NCI-H146 (cell line): ENCODE measurements at regions not wholly inside any gene's neighbourhood (a gene's known extent, or its start where the extent isn't known, plus 50 kb on each side); places are given as distances from the start of the nearest gene placed in this dataset.

Experiments
- DNase-seq: peaks from one replicate; lab custom pipeline; 2025; lab: John Stamatoyannopoulos, UW

DNA sequence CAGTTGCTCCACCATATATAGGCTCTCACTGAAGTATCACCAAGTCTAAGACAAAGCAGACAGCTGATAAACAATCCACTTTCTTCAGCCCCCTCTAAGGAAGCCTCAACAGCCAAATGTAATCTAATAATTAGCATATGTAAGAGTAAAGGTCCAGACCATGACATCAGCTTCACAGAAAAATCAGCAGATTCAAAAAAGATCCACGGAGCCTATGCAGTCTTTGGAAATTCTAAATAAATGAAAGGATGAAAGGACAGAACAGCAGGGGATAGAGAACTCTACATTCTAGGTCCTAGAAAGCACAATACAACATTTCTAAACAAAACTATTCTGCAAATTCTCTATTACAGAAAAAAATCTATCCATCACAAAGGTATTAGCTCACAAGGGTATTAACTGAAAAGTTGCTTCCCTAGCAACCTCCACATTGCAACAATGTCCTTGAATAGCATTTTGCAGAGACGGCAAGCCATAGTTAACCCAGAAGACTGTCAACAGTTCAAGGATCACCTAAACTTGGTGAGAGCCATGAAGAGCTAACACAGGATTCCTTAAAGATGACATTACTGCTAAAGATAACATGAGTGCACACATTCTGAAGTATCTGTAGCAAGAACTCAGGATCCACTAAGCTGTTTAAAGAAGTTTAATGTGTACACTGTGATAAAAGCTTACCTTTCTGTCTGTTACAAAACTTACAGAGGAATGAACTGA lies 74.3 kb downstream of the SIPA1L2 start:
- DNase-seq, result no peak

DNA sequence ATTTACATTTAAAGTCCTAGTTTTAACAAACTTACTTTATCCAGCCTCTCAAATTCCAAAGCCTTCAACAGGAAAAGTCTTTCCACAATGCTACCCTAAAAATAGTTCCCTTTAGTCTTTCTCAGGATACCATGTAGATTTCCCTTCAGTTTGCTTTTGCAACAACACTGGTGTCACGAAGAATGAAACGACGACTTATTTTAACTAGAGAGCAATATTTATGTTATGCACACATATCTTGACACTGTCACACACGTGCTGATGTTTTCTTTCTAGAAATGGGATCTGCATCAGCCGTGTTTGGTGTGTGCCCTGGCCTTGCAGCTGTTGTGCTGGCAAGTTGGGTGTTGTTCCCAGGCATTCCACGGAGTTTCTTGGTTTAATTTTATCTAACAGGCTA lies 75.5 kb downstream of the SIPA1L2 start:
- DNase-seq, result no peak

DNA sequence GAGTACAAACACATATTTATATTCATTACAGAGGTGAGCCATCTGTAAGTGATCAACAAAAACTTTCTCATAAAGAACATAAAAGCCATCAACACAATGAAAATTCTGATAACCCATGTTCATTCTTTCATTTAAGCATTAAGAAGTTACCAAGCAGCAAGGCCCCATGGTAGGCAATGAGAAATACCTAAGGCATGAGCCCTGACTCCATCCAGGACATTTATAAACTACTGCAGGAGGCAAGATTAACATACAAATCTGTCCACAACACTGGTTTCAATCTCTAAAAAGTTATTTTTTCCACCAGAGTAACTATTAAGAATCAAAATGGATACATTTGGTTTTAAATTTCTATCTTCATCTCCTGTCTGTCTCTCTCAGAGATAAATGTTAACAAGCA lies 76.1 kb downstream of the SIPA1L2 start:
- no peak for DNase-seq

DNA sequence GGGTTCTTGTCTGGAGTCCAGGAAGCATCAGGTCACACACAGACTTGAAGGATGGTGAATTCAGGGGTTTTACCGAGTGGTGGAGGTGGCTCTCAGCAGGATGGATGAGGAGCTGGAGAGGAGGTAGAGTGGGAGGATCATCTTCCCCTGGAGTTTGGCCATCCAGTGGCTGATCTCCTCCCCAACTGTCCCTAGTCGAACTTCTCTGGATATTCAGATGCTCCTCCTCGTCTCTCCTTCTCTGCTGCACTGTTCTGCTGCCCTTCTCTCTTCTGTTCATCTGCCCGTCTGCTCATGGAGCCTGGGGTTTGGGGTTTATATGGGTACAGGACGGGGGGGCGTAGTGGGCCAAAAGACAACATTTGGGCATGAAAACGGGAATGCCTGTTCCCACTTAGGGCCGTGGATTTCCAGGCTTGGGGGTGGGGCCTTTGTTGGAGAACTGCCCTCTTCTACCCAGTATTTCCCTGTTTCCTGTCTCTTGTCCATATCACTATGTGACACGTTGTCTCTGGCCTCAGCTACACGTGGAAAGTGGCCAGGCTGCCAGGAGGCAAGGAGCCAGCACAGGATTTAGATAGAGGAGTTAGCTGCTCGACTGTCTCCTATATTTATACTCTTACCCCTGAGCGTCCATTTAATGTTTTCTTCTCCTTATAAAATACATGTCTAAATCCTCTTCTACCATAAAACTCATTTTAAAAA lies 76.7 kb downstream of the SIPA1L2 start:
- DNase-seq, result no peak

DNA sequence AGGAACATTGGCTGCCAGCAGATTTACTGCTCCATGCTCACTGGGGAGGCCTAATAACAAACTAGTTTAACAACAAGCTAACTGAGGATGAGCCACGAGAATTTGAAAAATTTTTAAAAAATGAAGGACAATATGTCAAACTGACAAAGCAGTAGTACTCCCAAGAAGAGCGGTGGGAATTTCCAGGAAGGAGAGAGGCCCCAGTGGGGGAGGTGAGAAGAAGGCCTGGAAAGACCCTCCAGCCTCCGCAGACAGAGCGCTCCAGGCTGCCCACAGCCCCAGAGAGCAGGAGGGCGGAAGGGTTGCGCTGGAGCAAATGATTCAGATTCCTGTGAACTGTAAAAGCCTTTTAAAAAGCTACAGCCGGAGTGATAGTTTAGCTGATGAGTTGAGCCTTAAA lies 78.5 kb downstream of the SIPA1L2 start:
- no peak for DNase-seq

- DNase-seq, result peak; percentile 43
Observed at GRCh38 chr1:232550007-232550406, 79.9 kb downstream of the SIPA1L2 start.

GRCh38 chr1:232548691-232549090 lies 81.2 kb downstream of the SIPA1L2 start:
- no peak for DNase-seq

GRCh38 chr1:232547938-232548484 lies 81.9 kb downstream of the SIPA1L2 start:
- DNase-seq, result peak; percentile 68

- peak; percentile 78 for DNase-seq
Observed at GRCh38 chr1:232542633-232543593, 87.0 kb downstream of the SIPA1L2 start.

- no peak for DNase-seq
Observed at GRCh38 chr1:232538943-232539302, 91.0 kb downstream of the SIPA1L2 start.

GRCh38 chr1:232538224-232538942 lies 91.5 kb downstream of the SIPA1L2 start:
- DNase-seq, result peak; percentile 78

- DNase-seq, result no peak
Observed at GRCh38 chr1:232534552-232535517, 95.1 kb downstream of the SIPA1L2 start.

- DNase-seq, result peak; percentile 93
Observed at GRCh38 chr1:232533328-232533727, 96.6 kb downstream of the SIPA1L2 start.

- no peak for DNase-seq
Observed at GRCh38 chr1:232532901-232533300, 97.0 kb downstream of the SIPA1L2 start.

- DNase-seq, result no peak
Observed at GRCh38 chr1:232531291-232531690, 98.6 kb downstream of the SIPA1L2 start.

DNA sequence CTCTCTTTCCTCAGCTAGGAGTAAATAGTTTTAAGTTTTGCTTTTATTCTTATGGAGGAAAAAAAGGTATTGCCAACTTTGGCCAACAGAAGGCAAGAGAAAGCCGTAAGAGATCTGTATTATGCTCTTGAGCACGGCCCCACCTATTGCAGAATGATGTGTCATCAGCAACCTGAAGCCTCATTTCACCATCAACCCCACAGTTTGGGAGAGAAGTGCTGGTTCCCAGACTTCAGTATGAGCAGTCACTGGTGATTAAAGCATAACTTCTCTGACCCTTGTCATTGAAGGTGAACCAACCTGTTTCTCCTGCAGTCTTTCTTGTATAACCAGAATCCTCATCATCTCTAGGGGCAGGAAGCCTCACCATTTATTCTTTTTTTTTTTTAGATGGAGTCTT lies 100.2 kb downstream of the SIPA1L2 start:
- no peak for DNase-seq

GRCh38 chr1:232528472-232529089 lies 101.4 kb downstream of the SIPA1L2 start:
- no peak for DNase-seq

GRCh38 chr1:232524056-232524455 lies 105.9 kb downstream of the SIPA1L2 start:
- no peak for DNase-seq

GRCh38 chr1:232522189-232522588 lies 107.7 kb downstream of the SIPA1L2 start:
- no peak for DNase-seq

DNA sequence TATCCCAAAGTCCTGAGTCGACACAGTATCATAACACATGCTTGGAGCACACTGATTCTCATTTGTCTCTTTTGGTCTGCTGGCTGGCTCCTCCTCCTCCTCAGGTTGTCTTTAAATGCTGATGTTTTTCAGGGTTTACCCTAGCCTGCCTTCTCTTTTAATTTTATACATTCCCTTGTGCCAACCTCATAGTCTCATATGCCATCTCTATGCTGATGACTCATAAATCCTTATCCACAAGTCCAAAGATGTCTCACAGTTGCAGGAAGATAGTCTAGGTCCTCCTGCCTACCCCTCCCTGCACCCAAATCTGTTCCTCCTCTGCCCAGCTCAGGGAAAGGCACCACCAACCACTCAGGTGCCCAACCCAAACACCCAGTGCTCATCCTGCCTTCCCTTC lies 108.3 kb downstream of the SIPA1L2 start:
- no peak for DNase-seq
